ENCODE measurements at regions not wholly inside any gene's neighbourhood (a gene's known extent, or its start where the extent isn't known, plus 50 kb on each side); places are given as distances from the start of the nearest gene placed in this dataset.

GRCh38 chr15:25066708-25067107 is 111.9 kb downstream of the SNRPN start:
- H3K27ac ChIP-seq: no peak overlapping the region

GRCh38 chr15:25067725-25068309 is 113.0 kb downstream of the SNRPN start:
- H3K4me2 ChIP-seq: no peak overlapping the region
- H3K9ac ChIP-seq: no peak overlapping the region
- no peak for TF ChIP-seq Cebpa-rat (IDR thresholded peaks at IDR 0.05)
- peaks cover 100% of the 10 kb centered on the region for H3K9me3 ChIP-seq
- no peak overlapping the region for H3K27ac ChIP-seq
- peaks cover 5% of the 10 kb centered on the region; the same call in 1 of the 2 replicates for H3K27me3 ChIP-seq
- H3K4me1 ChIP-seq: no peaks in the 10 kb centered on the region
- no peaks in the 10 kb centered on the region for H4K20me1 ChIP-seq
- H3K4me3 ChIP-seq: peak overlapping the region; percentile 46
- H3K36me3 ChIP-seq: peaks cover 100% of the 10 kb centered on the region

More at GRCh38 chr15:25066708-25067107, 111.9 kb downstream of the SNRPN start:
- H4K20me1 ChIP-seq: no peaks in the 10 kb centered on the region
- no peak overlapping the region for H3K4me2 ChIP-seq
- TF ChIP-seq Cebpa-rat (IDR thresholded peaks at IDR 0.05): no peak
- H3K9me3 ChIP-seq: peaks cover 100% of the 10 kb centered on the region
- H3K9ac ChIP-seq: no peak overlapping the region
- peaks cover 100% of the 10 kb centered on the region for H3K36me3 ChIP-seq
- H3K4me1 ChIP-seq: no peaks in the 10 kb centered on the region
- H3K27me3 ChIP-seq: peaks cover 5% of the 10 kb centered on the region; the same call in 1 of the 2 replicates
- peak overlapping the region; percentile 46; the same call in 1 of the 2 replicates for H3K4me3 ChIP-seq

GRCh38 chr15:25068696-25069095 is 113.9 kb downstream of the SNRPN start:
- H3K27ac ChIP-seq: no peak overlapping the region
- peaks cover 100% of the 10 kb centered on the region for H3K9me3 ChIP-seq
- no peak overlapping the region for H3K4me2 ChIP-seq
- no peaks in the 10 kb centered on the region for H3K4me1 ChIP-seq
- H3K9ac ChIP-seq: no peak overlapping the region
- H3K27me3 ChIP-seq: peaks cover 5% of the 10 kb centered on the region; the same call in 1 of the 2 replicates
- TF ChIP-seq Cebpa-rat (IDR thresholded peaks at IDR 0.05): no peak
- peak overlapping the region; percentile 46 for H3K4me3 ChIP-seq
- no peaks in the 10 kb centered on the region for H4K20me1 ChIP-seq
- peaks cover 100% of the 10 kb centered on the region for H3K36me3 ChIP-seq

- no peak for TF ChIP-seq Cebpa-rat (IDR thresholded peaks at IDR 0.05)
- Histone ChIP-seq H3K4me1 (no peaks in the 10 kb centered on the region), H3K27me3 (peaks cover 5% of the 10 kb centered on the region; the same call in 1 of the 2 replicates), H3K4me3 (peak overlapping the region; percentile 46), H3K27ac (no peak overlapping the region), H4K20me1 (no peaks in the 10 kb centered on the region), H3K9ac (no peak overlapping the region), H3K4me2 (no peak overlapping the region), H3K9me3 (peaks cover 100% of the 10 kb centered on the region), H3K36me3 (peaks cover 100% of the 10 kb centered on the region)
Measured at GRCh38 chr15:25070353-25070963, 115.7 kb downstream of the SNRPN start.

GRCh38 chr15:25072857-25073476 is 118.2 kb downstream of the SNRPN start:
- peak overlapping the region; percentile 39 for H3K4me3 ChIP-seq
- H3K4me2 ChIP-seq: no peak overlapping the region
- H3K9me3 ChIP-seq: peaks cover 100% of the 10 kb centered on the region
- H3K9ac ChIP-seq: no peak overlapping the region
- H3K27ac ChIP-seq: no peak overlapping the region
- H3K4me1 ChIP-seq: no peaks in the 10 kb centered on the region
- TF ChIP-seq Cebpa-rat (IDR thresholded peaks at IDR 0.05): no peak
- H4K20me1 ChIP-seq: no peaks in the 10 kb centered on the region
- peaks cover 100% of the 10 kb centered on the region for H3K36me3 ChIP-seq
- peaks cover 2% of the 10 kb centered on the region; the same call in 1 of the 2 replicates for H3K27me3 ChIP-seq

- Histone ChIP-seq H3K4me1 (no peaks in the 10 kb centered on the region), H3K4me3 (no peak overlapping the region), H3K27ac (no peak overlapping the region), H3K36me3 (peaks cover 100% of the 10 kb centered on the region), H3K27me3 (no peaks in the 10 kb centered on the region), H3K9me3 (peaks cover 99% of the 10 kb centered on the region), H3K4me2 (no peak overlapping the region), H3K9ac (no peak overlapping the region), H4K20me1 (no peaks in the 10 kb centered on the region)
- TF ChIP-seq Cebpa-rat (IDR thresholded peaks at IDR 0.05): no peak
Measured at GRCh38 chr15:25087137-25087536, 132.3 kb downstream of the SNRPN start.

GRCh38 chr15:25088261-25088790 is 133.5 kb downstream of the SNRPN start:
- Histone ChIP-seq H3K4me3 (no peak overlapping the region), H3K9me3 (peaks cover 99% of the 10 kb centered on the region), H3K27ac (no peak overlapping the region), H4K20me1 (no peaks in the 10 kb centered on the region), H3K36me3 (peaks cover 100% of the 10 kb centered on the region), H3K4me1 (no peaks in the 10 kb centered on the region), H3K27me3 (no peaks in the 10 kb centered on the region), H3K4me2 (no peak overlapping the region), H3K9ac (no peak overlapping the region)
- no peak for TF ChIP-seq Cebpa-rat (IDR thresholded peaks at IDR 0.05)

- Histone ChIP-seq H3K36me3 (peaks cover 100% of the 10 kb centered on the region), H3K9me3 (peaks cover 99% of the 10 kb centered on the region)
Measured at GRCh38 chr15:25089577-25089976, 134.8 kb downstream of the SNRPN start.

GRCh38 chr15:25090073-25090733 is 135.4 kb downstream of the SNRPN start:
- Histone ChIP-seq H3K4me1 (no peaks in the 10 kb centered on the region), H3K4me2 (no peak overlapping the region), H3K27me3 (no peaks in the 10 kb centered on the region), H3K36me3 (peaks cover 100% of the 10 kb centered on the region), H4K20me1 (no peaks in the 10 kb centered on the region), H3K9ac (no peak overlapping the region), H3K27ac (no peak overlapping the region), H3K4me3 (no peak overlapping the region), H3K9me3 (peaks cover 99% of the 10 kb centered on the region)
- TF ChIP-seq Cebpa-rat (IDR thresholded peaks at IDR 0.05): no peak

More at GRCh38 chr15:25089577-25089976, 134.8 kb downstream of the SNRPN start:
- no peaks in the 10 kb centered on the region for H3K4me1 ChIP-seq
- H3K27me3 ChIP-seq: no peaks in the 10 kb centered on the region
- no peak overlapping the region for H3K9ac ChIP-seq
- H3K4me2 ChIP-seq: no peak overlapping the region
- TF ChIP-seq Cebpa-rat (IDR thresholded peaks at IDR 0.05): no peak
- H3K4me3 ChIP-seq: no peak overlapping the region
- H3K27ac ChIP-seq: no peak overlapping the region
- no peaks in the 10 kb centered on the region for H4K20me1 ChIP-seq

All from BLaER1 (cell line).